Hepatocyte (in vitro differentiated cells): ENCODE measurements at regions not wholly inside any gene's neighbourhood (a gene's known extent, or its start where the extent isn't known, plus 50 kb on each side); places are given as distances from the start of the nearest gene placed in this dataset.
"Not testable (repeated sequence)": the region's sequence is repeated elsewhere in the genome, so short reads cannot be mapped to it uniquely, and the experiment has no call there.

Experiments
- EZH2 ChIP-seq: fragments of 200-600 bp; sonication (generic); IDR thresholded peaks from 2 replicates; pipeline ENCODE4 v1.6.1; 2016; ENCODE audit warnings: antibody characterized with exemption, mild to moderate bottlenecking, borderline replicate concordance
- EZH2phosphoT487 ChIP-seq: fragments of 200-600 bp; sonication (generic); IDR thresholded peaks from one replicate; pipeline ENCODE4 v1.6.1; 2018; ENCODE audit warnings: antibody characterized with exemption, mild to moderate bottlenecking, low read depth, moderate library complexity; ENCODE audit not compliant: unreplicated experiment, severe bottlenecking
- TF ChIP-seq, protein P1 (sequence below): fragments of 200-600 bp; sonication (generic); IDR thresholded peaks from 2 replicates; pipeline ENCODE4 v1.5.1; 2016; ENCODE audit warnings: antibody characterized with exemption, mild to moderate bottlenecking; ENCODE audit not compliant: poor library complexity

- TF ChIP-seq, protein P1, sequence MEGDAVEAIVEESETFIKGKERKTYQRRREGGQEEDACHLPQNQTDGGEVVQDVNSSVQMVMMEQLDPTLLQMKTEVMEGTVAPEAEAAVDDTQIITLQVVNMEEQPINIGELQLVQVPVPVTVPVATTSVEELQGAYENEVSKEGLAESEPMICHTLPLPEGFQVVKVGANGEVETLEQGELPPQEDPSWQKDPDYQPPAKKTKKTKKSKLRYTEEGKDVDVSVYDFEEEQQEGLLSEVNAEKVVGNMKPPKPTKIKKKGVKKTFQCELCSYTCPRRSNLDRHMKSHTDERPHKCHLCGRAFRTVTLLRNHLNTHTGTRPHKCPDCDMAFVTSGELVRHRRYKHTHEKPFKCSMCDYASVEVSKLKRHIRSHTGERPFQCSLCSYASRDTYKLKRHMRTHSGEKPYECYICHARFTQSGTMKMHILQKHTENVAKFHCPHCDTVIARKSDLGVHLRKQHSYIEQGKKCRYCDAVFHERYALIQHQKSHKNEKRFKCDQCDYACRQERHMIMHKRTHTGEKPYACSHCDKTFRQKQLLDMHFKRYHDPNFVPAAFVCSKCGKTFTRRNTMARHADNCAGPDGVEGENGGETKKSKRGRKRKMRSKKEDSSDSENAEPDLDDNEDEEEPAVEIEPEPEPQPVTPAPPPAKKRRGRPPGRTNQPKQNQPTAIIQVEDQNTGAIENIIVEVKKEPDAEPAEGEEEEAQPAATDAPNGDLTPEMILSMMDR, result not testable (repeated sequence)
- not testable (repeated sequence) for TF ChIP-seq EZH2phosphoT487, EZH2
Observed at GRCh38 chr3:81865164-81865563, 103.7 kb upstream of the GBE1 start.
